GM23338 (cell line): ENCODE measurements at regions not wholly inside any gene's neighbourhood (a gene's known extent, or its start where the extent isn't known, plus 50 kb on each side); places are given as distances from the start of the nearest gene placed in this dataset.

Source experiments
- CREB1 ChIP-seq: fragments of 250-450 bp; sonication (Bioruptor Pico); IDR thresholded peaks from 2 replicates; pipeline ENCODE4 v1.5.0; 2020; ENCODE audit warnings: low read depth, mild to moderate bottlenecking, moderate library complexity
- CTCF ChIP-seq, 2 experiments: fragments of 200-600 bp in 1 of 2; sonication (generic) in 1 of 2; conservative IDR thresholded peaks; 2 replicates each; pipeline versions ENCODE4 v1.5.1 to v1.6.1; 2016 to 2017; ENCODE audit warnings: antibody characterized with exemption in 2 of 2, low read depth in 2 of 2, mild to moderate bottlenecking in 2 of 2, moderate library complexity in 1 of 2
- ETS1 ChIP-seq: IDR thresholded peaks from 2 replicates; pipeline ENCODE4 v1.6.1; 2016; ENCODE audit warnings: antibody characterized with exemption
- EZH2 ChIP-seq: fragments of 200-600 bp; sonication (generic); IDR thresholded peaks from one replicate; pipeline ENCODE4 v1.8.0; 2017; ENCODE audit warnings: antibody characterized with exemption, mild to moderate bottlenecking, low read depth; ENCODE audit not compliant: unreplicated experiment
- EZH2phosphoT487 ChIP-seq: fragments of 200-600 bp; sonication (generic); IDR thresholded peaks from one replicate; pipeline ENCODE4 v1.8.1; 2018; ENCODE audit warnings: antibody characterized with exemption; ENCODE audit not compliant: unreplicated experiment
- NANOG ChIP-seq: IDR thresholded peaks from 2 replicates; pipeline ENCODE4 v1.6.1; 2016; ENCODE audit warnings: antibody characterized with exemption, borderline replicate concordance
- POLR2AphosphoS5 ChIP-seq: IDR thresholded peaks from 2 replicates; pipeline ENCODE4 v1.6.1; 2016; ENCODE audit warnings: antibody characterized with exemption, low read depth
- REST ChIP-seq: IDR thresholded peaks from one replicate; pipeline ENCODE4 v1.6.1; 2018; ENCODE audit warnings: antibody characterized with exemption; ENCODE audit not compliant: unreplicated experiment
- STAT1 ChIP-seq: IDR thresholded peaks from one replicate; pipeline ENCODE4 v1.6.1; 2016; ENCODE audit warnings: antibody characterized with exemption; ENCODE audit not compliant: unreplicated experiment
- ZNF462 ChIP-seq: fragments of 250-450 bp; sonication (Bioruptor Pico); IDR thresholded peaks from 2 replicates; pipeline ENCODE4 v1.5.0; 2020; ENCODE audit warnings: mild to moderate bottlenecking, moderate library complexity

- TF ChIP-seq CTCF (conservative IDR thresholded peaks at IDR 0.05; ENCODE audit: low read depth in 2 of 2) (no peak), EZH2 (no peak), POLR2AphosphoS5 (no peak), ETS1 (no peak), CREB1 (CRISPR knock-in tag) (no peak), EZH2phosphoT487 (no peak), REST (no peak), NANOG (no peak), STAT1 (no peak), ZNF462 (CRISPR knock-in tag) (no peak)
These were observed 219.9 kb downstream of the RFC3 start for GRCh38 chr13:34037636-34038540.
